Endothelial cell of umbilical vein (primary cell): ENCODE measurements at regions not wholly inside any gene's neighbourhood (a gene's known extent, or its start where the extent isn't known, plus 50 kb on each side); places are given as distances from the start of the nearest gene placed in this dataset.

ENCODE experiments used
- EZH2 ChIP-seq: IDR thresholded peaks from 2 replicates; pipeline ENCODE4 v1.6.1; 2012; ENCODE audit warnings: borderline replicate concordance, low read depth, mild to moderate bottlenecking, moderate library complexity, low read length, inconsistent platforms; ENCODE audit not compliant: severe bottlenecking
- FOS ChIP-seq: IDR thresholded peaks from 2 replicates; pipeline ENCODE4 v1.6.1; 2011; ENCODE audit warnings: mild to moderate bottlenecking, low read length, moderate library complexity, borderline replicate concordance; ENCODE audit not compliant: insufficient read depth
- JUN ChIP-seq: IDR thresholded peaks from 2 replicates; pipeline ENCODE4 v1.6.1; 2011; ENCODE audit warnings: borderline replicate concordance, low read depth; ENCODE audit not compliant: insufficient read length, insufficient read depth
- MAX ChIP-seq: IDR thresholded peaks from 2 replicates; pipeline ENCODE4 v1.6.1; 2011; ENCODE audit not compliant: insufficient read depth, insufficient read length
- POLR2A ChIP-seq: IDR thresholded peaks from 2 replicates; pipeline ENCODE4 v1.6.1; 2012; ENCODE audit warnings: low read depth, mild to moderate bottlenecking, control low read depth, low read length
- POLR2AphosphoS5 ChIP-seq: IDR thresholded peaks from 2 replicates; pipeline ENCODE4 v1.6.1; 2012; ENCODE audit warnings: low read depth, mild to moderate bottlenecking, control low read depth, low read length, moderate library complexity; ENCODE audit not compliant: insufficient read depth
- TF ChIP-seq, protein P1 (sequence below), 2 donors: IDR thresholded peaks; 1 replicate in 1 of 2; 2 replicates in 1 of 2; pipeline ENCODE4 v1.5.1; 2011; ENCODE audit warnings: low read length in 2 of 2, mild to moderate bottlenecking in 2 of 2, moderate library complexity in 2 of 2, control low read depth in 1 of 2, inconsistent platforms in 1 of 2, low read depth in 1 of 2; ENCODE audit not compliant: insufficient read depth in 1 of 2; ENCODE audit errors: extremely low read depth in 1 of 2

DNA sequence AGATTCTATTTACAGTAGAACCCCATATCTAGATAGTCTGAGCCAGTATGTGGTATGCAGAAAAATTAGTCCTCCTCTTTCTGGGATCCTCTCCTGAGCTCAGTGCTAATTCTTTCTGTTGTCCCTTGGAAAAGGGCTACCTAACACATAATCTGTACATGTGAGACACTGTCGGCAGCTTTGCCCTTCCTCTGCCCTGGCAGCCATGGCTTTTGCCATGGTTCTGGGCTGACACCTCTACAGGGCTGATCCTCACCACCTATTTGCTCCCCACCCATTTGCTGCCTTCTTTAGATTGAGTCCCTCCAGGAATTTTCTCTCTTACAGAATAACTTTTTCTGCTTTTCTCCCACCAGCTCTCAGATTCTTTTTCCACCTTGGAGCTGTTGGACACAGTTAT is 64.7 kb upstream of the MAP9 start:
- TF ChIP-seq JUN (no peak), POLR2A (no peak), EZH2 (no peak), MAX (no peak), POLR2AphosphoS5 (no peak), FOS (no peak)
- TF ChIP-seq, protein P1, sequence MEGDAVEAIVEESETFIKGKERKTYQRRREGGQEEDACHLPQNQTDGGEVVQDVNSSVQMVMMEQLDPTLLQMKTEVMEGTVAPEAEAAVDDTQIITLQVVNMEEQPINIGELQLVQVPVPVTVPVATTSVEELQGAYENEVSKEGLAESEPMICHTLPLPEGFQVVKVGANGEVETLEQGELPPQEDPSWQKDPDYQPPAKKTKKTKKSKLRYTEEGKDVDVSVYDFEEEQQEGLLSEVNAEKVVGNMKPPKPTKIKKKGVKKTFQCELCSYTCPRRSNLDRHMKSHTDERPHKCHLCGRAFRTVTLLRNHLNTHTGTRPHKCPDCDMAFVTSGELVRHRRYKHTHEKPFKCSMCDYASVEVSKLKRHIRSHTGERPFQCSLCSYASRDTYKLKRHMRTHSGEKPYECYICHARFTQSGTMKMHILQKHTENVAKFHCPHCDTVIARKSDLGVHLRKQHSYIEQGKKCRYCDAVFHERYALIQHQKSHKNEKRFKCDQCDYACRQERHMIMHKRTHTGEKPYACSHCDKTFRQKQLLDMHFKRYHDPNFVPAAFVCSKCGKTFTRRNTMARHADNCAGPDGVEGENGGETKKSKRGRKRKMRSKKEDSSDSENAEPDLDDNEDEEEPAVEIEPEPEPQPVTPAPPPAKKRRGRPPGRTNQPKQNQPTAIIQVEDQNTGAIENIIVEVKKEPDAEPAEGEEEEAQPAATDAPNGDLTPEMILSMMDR (IDR thresholded peaks at IDR 0.05; ENCODE audit: extremely low read depth in 1 of 2, insufficient read depth in 1 of 2, low read depth in 1 of 2, low read length in 2 of 2): no peak
